ENCODE measurements at regions not wholly inside any gene's neighbourhood (a gene's known extent, or its start where the extent isn't known, plus 50 kb on each side); places are given as distances from the start of the nearest gene placed in this dataset.
"Not testable (repeated sequence)": the region's sequence is repeated elsewhere in the genome, so short reads cannot be mapped to it uniquely, and the experiment has no call there.

DNA sequence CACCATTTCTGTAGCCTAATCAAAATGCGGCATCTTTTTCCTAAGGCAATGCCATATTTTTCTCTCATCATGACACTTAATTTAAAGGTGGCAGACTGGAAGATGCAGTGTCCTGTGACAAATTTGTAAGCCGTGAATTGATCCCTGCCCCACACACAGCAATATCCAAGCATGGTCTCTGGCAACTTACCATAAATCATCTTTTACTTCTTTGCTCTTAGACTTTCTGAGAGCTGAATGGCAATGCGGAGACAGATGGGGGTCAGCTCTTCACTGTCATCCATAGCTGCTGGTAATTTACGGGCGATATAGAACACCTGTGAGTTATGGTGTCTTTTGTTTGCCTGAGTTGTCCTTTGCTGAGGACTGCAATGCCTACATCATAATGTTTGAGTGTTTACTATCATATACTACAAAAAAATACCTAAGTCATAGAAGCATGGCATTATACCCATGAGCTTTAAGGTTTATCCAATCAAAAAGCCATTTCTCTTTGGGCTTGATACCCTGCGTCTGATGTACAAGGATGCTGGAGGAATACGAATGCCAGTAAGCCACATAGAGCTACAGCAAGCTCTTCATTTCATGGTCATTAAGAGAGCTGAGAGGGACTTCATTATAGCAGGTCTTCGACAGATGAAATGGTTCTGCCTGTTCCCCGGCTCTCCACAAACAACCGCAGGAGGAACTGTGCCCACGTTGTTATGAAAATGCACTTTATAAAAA lies 148.1 kb downstream of the TRIML1 start:
- no peak for DNase-seq

DNA sequence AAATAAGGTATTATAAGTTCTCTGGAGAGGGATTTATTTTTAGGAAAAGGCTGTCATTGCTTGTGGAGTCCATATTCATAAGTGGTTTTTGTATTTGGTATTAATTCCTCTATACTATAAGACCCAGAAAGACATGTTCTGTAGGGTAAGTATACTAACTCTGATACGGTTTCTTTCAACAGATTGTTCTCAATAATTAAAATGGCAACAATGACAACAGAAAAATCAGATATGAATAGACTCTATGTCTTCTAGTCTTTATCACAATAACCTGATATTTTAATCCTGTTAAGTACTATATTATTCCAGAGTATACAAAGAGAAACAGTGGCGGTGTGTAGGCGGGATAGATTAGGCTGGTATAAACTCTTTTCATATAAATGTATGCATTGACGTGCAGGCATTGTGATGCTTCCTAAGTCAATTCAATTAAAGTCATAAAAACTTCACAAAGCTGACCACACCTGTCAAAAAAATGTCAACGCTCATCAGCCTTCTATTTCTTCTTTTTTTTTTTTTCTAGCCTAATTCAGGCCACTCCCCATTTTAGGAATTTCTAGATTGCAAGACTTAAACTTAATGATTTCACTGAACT lies 150.4 kb downstream of the TRIML1 start:
- no peak for DNase-seq

DNA sequence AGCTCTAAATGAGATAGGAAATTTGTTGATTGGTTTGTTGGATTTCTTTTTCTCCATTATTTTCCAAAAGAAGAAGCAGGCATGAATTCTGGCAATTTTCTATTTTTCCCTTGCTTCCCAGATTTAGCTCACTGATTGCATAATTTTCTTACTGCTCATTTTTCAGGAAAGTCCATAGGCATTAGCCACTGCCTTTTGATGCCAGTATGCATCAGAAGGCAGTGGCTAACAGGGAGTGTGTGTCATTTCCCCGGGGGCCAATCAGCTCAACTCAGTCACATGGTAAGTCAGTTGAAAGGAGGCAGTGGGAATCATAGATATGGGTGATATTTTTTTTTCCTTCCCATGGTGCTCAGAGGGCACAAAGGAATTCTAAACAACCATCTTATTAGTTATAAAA lies 156.7 kb downstream of the TRIML1 start:
- DNase-seq: no peak

DNA sequence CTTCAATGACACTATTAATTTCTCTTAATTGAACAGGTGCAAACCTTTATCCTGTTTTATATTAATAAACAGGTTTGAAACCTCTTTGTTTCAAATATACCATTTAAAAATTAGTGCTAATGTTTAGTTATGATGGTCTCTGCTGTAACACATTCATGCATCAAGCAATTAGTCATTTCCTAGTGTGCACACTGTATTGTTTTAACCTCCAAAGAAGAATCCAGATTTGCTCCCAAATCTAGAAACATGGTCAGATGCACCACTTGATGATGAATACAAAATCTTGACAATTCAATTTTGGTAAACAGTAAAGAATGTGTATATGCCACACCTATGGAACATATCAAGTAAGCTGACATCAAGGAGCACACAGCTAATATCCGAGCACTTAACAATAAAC lies 157.1 kb downstream of the TRIML1 start:
- no peak for DNase-seq

DNA sequence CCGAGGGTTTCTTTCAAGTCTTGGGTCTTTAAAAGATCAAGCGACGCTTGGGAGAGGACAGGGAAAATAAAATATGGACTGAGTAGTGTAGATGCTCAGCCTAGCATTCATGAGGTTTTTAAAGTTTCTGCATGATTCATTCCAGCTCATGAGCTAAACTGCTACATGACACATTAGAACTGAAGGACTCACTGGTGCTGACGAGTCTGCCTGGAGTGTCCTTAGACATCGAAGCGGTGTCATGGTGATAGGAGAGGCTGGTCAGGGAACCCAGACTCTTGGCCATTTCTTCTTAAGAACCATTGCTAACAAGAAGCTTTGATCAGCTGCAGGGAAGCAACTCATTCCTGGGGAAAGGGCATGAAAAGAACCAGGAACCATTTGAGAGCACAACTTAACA lies 158.6 kb downstream of the TRIML1 start:
- no peak for DNase-seq

DNA sequence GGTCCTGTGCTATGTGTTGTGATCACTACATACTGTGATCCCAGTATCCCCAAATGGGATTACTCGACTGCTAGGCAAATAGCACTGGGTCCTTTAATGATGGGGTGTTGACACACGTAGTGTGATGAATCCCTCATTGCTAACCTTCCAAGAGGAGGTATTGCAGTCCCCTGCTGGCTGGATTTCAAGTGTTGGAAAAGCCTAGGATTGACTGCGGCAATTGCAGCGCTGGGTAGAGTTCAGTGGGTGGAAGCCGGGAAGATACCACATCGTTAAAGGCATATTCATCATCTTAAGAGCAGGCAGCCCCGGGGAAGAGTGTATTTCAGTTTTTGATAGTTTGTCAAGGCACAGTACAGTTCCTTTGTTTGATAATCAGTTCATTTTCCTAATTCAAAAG lies 159.9 kb downstream of the TRIML1 start:
- DNase-seq: no peak

DNA sequence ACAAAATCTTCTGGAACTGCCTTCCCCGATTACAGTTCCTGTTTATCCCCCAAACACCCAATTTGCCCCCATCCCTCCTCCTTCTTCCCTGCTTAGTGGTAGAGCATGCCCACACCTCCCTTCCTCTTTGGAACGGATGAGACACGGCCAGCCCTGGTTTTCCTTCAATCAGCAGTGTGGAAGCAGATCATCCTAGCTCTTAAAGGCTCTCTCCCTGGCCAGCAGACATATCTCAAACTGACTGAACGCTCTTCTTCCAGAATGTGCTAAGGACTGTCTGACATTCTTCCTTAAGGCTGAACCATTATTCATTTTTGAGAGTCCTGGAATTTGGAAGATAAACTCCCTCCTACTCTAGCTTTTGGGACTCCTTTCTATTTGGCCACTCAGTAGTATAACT lies 161.1 kb downstream of the TRIML1 start:
- no peak for DNase-seq

DNA sequence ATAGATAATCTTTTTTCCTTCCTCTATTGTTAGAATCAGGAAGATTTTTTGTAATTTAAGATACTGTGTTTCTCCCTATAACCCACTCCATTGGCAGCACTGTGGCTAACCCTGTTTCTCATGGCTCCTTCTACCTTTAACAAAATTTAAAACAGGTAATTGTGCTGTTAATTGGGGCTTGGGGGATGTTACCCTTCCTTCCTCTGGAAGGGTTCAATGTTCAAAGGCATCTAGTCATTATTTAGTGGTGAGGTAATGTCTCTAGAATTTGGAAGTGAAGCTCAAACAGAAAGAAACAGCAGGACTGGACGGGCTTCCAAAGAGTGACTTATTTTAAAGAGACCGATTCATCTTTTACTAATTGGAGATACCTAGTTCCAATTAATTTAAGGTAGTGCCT lies 166.4 kb downstream of the TRIML1 start:
- DNase-seq: no peak

DNA sequence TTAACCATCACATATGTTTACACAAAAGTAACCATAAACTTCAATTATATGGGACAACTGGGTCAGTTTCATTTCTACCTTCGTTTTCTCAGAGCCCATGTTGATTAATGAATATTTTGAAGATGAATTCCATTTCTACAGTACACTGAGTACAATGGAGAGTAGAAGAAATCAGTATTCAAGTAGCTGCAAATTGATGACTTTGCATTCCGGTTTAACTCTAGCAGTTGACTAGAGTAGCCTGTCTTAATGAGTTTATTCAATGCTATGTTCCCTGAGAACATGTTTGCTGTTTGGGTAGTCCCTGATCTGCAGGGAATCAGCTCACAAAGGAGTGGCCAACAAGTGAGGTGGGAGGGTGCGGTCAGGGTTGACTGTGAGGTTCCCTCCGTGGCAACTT lies 168.3 kb downstream of the TRIML1 start:
- DNase-seq: no peak

DNA sequence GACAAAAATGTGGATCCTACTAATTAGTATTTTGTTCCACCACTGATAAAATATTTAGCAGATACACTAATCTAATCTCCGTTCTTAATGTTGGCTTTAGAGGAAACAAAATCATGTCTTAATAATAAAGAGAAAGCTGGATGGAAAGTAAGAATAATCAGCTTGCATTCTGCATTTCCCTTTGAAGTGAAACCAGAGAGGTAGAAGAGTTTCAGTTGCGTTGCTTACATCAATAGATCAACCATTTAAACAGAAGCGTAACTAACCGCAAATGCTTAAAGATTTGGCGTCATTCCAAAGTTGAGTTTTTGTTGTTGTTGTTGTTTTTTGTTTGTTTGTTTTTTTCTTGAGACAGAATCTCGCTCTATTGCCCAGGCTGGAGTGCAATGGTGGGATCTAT lies 168.9 kb downstream of the TRIML1 start:
- DNase-seq: no peak

DNA sequence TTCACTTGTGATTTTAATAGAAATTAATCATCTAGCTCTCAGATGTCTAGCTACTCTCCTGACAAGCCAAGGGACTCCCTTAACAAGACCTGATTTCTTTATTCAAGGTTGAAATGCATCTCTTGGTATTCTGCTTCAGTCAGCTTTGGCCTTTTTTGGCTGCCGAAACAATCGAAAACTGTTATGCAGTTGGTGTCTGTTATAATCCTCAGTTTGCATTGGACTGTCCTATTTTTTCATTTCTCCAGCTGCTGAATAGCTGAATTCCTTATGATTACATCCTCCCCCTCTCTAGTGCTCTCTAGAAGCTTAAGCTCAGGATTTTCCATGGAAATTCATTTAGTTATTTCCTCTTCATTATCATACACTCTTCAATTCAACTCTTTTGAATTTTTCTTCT lies 177.2 kb downstream of the TRIML1 start:
- no peak for DNase-seq

DNA sequence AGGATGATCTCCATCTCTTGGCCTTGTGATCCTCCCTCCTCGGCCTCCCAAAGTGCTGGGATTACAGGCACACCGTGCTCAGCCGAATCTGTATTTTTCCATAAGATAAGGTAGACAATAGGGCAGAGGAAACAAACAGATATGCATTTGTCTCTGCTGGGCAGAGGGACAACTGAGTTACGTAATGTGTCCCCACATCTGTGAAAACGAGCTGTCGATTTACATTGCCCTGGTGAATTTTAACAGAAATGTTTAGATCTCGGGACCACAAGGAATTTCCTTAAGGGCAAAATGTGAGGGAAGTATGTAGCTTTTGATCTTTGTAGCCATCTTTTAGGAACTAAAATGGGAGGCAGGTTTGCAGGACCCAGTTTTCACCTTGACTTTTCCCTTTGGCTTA lies 189.7 kb downstream of the TRIML1 start:
- no peak for DNase-seq

DNA sequence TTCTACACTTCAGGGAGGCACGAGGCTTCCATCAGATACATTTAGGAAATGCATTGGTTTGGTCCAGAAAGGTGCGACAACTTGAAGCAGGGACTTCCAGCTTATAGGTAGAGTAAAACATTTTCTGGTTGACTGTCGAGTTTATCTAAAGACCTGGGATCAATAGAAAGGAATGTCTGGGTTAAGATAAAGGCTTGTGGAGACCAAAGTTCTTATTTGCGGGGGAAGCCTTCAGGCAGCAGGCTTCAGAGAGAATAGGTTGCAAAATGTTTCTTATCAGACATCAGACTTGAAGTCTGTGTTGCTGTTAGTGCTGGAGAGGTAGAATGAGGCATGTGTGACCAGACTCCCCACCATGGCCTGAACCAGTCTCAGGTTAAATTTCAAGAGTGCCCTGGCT lies 190.3 kb downstream of the TRIML1 start:
- DNase-seq: no peak

DNA sequence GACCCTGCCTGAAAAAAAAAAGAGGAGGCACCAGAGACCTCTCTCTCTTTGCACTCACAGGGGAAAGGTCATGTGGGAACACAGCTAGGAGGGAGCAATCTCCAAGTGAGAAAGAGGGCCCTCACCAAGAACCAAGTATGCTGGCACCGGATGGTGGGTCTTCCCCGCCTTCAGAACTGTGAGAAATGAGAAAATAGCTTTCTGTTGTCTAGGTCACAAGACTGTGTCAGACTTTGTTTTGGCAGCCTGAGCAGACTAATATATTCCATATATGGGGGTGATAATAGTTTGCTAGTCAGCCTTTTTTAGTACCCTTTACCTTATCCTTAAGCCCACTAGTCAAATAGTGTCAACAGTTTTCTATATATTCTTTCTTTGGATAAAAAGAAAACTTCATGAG lies 193.0 kb downstream of the TRIML1 start:
- DNase-seq: no peak

DNA sequence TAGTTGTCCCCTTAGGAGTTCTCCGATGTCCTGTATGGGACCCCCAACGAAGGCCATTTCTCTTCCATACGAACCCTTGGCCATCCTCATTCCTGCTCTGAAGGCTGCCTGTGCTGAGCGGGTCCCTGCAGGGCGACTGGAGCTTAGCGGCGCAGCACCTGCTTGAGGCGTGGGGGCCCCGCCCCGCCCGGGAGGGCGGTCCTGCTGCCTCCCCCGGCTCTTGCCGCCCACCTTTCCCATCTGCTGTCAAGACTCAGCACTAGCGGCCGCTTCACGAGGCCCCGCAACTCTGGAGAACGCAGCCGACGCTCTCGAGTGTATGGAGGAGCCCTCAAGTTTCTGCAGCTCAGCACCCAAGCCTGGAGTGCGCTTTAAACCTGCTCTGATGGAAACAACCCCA lies 197.7 kb downstream of the TRIML1 start:
- DNase-seq: no peak

DNA sequence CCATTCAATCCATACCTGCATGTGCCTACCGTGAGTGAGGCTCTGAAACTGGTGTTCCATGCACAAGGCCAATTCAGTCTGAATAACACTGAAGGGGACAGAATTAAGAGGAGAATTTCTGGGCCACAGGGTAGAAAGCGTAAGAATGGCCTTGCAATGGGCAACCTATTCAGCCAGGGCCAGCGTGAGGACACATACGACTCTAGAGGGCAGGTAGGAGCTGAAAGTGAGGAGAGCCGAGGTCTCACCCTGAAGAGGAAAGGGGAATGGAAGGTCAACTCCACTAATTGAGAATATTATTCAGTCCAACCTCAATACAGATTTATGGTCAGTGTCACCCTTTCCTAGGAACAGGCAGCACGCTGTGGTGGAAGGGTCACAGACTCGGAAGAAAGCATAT lies 202.2 kb downstream of the TRIML1 start:
- no peak for DNase-seq

DNA sequence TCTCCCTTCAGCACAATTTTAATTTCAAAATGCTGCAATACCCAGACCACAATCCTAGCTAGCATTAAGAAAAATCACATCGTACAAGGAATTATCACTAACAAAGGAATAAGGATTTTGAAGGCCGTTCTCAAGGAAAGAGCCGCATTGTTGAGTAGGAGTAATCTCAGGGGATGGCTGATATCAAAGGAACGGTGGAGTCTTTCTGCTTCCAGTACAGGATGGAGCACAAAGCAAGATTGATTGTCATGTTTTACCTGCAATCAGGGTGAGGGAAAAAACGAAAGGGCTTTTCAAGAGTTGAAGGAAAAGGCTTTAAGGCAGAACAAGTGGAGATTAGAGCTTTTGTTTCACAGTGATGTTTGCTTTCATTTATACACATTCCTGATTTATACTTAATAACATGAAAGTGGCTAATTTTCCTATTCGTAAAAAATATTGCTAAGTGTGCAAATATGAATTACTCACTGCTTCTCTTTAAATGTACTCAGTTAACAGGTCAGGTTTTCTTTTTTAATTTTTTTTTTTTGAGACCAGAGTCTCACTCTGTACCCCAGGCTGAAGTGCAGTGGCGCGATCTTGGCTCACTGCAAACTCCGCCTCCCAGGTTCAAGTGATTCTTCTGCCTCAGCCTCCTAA lies 207.0 kb downstream of the TRIML1 start:
- DNase-seq: no peak

DNA sequence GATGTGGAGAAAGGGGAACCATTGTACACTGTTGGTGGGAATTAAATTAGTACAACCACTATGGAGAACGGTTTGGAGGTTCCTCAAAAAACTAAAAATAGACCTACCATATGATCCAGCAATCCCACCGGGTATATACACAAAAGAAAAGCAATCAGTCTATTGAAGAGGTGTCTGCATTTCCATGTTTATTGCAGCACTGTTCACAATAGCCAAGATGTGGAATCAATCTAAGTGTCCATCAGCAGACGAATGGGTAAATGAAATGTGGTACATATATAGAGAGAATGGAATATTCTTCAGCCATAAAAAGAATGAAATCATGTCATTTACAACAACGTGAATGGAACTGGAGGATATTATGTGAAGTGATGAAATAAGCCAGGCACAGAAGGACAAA lies 208.1 kb downstream of the TRIML1 start:
- no peak for DNase-seq

DNA sequence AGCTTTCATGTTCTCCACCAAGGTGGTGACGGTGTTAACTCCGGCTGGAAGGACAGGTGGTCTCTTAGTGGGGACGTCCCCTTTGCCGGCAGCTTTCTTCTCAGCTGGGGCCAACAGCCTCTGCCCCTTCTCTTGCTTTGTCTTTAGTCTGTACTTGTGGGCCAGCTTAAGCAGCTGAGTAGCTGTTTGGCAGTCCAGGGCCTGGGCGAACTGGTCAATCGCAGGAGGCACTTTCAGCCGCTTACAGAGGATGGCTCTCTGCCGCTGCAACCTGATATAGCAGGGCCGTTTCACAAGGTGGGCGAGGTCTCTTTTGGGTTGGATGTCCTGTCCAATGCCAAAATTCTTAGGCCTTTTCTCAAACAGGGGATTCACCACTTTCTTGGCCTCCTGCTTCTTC lies 210.3 kb downstream of the TRIML1 start:
- not testable (repeated sequence) for DNase-seq

DNA sequence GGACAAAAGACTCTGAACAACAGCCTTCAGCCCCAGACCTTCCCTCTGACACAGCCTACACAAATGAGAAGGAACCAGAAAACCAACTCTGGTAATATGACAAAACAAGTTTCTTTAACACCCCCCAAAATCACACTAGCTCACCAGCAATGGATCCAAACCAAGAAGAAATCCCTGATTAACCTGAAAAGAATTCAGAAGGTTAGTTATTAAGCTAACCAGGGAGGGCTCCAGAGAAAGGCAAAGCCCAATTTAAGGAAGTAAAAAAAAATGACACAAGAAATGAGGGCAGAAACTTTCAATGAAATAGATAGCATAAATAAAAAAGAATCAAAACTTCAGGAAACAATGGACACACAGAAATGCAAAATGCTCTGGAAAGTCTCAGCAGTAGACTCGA lies 224.0 kb downstream of the TRIML1 start:
- DNase-seq: no peak

DNA sequence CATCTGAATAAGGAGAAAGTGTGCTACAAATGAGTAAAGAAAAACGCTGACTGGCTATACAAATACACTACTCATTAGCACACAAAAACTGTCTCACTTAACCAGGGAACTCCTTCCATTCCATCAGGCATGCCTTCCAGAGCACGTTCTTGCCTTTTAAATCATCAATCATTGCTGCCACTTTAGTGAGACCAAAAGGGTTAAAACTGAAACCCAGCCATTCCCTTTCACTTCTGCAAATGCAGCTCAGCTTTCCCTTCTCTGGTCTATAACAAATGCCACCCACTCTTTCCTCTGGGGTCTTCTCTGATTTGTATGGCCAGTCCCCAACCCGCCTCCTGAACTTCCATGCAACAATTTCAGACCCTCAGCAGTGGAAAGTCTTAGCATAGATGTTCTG lies 231.5 kb downstream of the TRIML1 start:
- DNase-seq: no peak

DNA sequence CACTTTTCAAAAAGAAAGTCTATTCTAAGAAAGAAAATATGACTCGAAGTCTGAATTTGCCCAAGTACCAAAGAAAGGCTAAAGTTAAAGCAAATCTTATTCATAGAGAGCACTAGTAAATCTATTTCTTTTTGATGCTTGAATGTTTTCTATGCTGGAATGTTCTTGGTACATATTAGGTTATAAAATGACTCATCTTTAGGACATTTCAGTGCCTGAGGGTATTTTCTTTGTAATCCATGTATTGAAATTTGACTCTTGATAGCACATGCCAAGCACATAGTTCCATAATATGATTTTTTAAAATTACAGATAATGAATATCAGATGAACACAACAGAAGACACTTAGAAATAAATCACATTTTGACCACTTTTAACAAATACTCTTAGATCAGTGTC lies 232.8 kb downstream of the TRIML1 start:
- peak; percentile 22 for DNase-seq

DNA sequence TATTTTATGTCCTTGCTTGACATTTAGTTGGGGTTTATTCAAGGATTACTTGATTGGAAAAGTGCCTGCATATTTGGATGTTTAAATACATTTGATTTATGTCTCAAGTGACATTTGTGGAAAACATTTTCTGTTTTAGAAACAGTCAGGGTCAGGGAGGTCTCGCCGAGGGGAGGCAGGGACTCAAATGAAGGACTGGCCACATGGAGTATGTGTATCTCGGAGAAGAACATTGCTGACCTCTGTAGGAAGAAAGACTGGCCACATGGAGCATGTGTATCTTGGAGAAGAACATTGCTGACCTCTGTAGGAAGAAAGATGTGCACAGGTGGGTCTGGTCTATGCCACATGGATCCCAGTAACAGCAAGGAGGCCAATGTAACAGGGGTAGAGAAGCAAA lies 233.6 kb downstream of the TRIML1 start:
- DNase-seq: no peak

DNA sequence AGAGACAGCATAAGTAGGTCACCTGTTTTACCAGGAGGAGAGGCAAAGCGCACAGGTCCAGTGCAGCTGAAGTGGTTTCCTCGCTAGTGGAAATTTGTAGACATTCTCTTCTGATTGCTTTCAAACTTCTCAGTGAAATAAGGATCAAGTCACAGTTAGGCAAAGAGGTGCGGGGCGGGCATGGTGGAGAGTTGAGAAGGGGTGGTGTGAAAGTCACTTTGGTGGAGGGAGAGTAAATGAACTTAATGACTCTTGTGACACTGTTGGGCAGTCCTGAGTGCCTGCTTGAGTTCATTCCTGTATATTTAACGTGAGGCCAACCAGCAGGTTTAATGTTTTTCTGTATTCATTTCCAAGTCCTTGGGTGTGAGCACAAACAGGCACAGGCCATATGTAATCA lies 235.6 kb downstream of the TRIML1 start:
- no peak for DNase-seq

DNA sequence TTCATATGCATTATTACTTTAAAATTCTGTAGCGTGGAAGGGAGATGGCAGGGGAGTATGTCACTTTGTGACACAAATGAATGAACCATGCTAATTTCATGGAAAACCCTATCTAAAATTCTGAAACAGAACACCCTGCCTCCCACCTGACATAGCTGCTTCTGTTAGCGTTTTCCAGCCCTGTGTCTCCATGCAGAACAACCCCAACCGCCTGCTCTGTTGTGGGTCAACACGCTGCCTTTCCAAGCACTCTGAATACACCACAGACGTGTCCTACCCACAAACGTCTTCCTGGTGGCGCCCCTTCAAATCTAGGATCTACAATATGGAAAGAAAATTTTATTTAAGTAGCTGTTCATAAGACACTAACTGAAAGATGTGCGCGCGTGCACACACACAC lies 238.6 kb downstream of the TRIML1 start:
- DNase-seq: no peak

All from NCI-H1048 (cell line).